Stimulated activated naive CD8-positive, alpha-beta T cell treated with anti-CD3 and anti-CD28 coated beads, Interleukin-15, Interleukin-2, amounts not matched to agents 100 U/mL and 50 U/mL, for 24 hours (primary cell): ENCODE measurements at regions not wholly inside any gene's neighbourhood (a gene's known extent, or its start where the extent isn't known, plus 50 kb on each side); places are given as distances from the start of the nearest gene placed in this dataset.
A peak's percentile ranks its signal among the peaks of the same experiment; 100 is the strongest.
"Not testable (repeated sequence)": the region's sequence is repeated elsewhere in the genome, so short reads cannot be mapped to it uniquely, and the experiment has no call there.

Experiments used
- ATAC-seq: fragments of 150-1000 bp; cut with Tn5 transposase; one replicate; pipeline ENCODE4 v1.10.0; 2021
- DNase-seq: peaks from one replicate; pipeline ENCODE4 v3.0.0; 2021

GRCh38 chr13:28607187-28607955, 51.6 kb upstream of the POMP start:
- DNase-seq, result no peak
- no peak for ATAC-seq

- ATAC-seq, result no peak
- no peak for DNase-seq
Measured at GRCh38 chr13:28606466-28606865, 52.5 kb upstream of the POMP start.

- not testable (repeated sequence) for ATAC-seq, DNase-seq
Measured at GRCh38 chr13:28605147-28605546, 53.8 kb upstream of the POMP start.

GRCh38 chr13:28603043-28603664, 55.8 kb upstream of the POMP start:
- no peak for ATAC-seq
- DNase-seq, result no peak

GRCh38 chr13:28602580-28602979, 56.4 kb upstream of the POMP start:
- DNase-seq, result no peak
- ATAC-seq, result no peak

GRCh38 chr13:28601581-28601980, 57.3 kb upstream of the POMP start:
- no peak for ATAC-seq
- DNase-seq, result no peak

DNA sequence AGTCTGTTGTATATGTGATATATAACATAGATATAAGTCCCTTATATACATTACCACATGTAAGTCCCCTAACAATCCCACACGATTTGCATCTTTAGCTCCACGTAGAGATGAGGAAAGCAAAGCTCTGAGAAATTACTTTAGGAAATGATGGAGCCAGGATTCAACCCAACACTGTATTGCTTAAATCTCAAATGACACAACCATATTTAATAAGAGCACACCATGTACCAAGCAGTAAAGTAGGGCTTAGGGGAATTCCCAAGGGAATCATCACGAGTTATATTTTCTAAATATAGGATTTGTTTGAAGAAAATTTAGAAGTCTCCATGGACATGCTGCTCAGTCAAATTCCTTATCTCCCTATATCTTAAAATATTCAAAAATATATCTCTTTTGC, 61.3 kb upstream of the POMP start:
- no peak for DNase-seq
- ATAC-seq, result no peak

GRCh38 chr13:28590461-28590860, 68.5 kb upstream of the POMP start:
- ATAC-seq, result no peak
- DNase-seq, result no peak

DNA sequence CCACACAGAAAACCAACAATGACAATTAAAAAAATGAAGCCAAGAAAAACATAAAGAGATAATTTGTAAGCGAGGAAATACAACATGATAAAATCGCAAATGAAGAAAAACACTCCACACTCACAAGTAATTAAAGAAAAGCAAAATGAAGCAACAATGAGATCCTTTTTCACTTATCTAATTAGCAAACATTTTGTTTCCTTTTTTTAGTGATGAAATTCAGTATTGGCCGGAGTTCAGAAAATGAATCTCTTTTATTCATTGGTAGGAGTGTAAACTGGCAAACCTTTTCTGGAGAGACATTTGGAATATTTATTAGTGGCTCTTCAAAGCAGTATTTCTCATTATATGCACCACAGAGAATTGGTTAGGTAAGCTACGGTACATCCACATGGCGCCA, 70.6 kb upstream of the POMP start:
- DNase-seq (no peak), ATAC-seq (no peak)

GRCh38 chr13:28587174-28587540, 71.8 kb upstream of the POMP start:
- DNase-seq, result no peak
- no peak for ATAC-seq

DNA sequence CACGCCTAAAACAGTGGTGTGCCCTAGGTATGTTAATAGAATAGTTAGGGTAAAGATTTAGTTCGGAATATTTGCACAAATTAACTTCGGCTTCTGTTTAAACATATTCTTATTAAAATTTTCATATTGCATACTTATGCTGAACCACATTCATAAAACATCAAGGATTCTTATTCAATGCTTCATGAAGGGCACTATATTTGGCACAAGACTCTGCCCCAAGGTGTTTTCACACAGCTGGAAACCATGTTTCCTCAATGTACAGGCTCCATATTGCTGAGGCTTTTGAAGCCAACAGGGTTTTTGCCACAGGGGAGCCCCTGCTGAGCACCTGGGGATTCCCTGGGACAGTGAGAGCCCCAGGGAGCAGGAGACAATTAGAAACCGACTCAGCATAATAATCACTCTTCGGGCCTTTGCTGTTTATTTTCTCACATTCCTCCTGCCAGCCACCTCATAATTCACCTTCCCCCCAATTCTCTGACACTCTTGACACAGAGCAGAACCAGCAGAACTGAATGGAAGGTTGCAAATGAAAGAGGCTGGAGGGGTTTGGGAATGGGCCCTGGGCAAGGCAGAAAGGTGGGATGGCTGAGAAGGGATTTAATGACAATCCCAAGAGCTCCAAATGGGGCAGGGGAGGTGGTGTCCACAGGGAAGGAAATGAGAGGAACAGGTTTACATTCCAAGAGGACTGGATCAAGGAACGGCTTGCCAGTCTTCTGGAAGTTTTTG, 72.3 kb upstream of the POMP start:
- ATAC-seq, result no peak
- DNase-seq, result no peak

DNA sequence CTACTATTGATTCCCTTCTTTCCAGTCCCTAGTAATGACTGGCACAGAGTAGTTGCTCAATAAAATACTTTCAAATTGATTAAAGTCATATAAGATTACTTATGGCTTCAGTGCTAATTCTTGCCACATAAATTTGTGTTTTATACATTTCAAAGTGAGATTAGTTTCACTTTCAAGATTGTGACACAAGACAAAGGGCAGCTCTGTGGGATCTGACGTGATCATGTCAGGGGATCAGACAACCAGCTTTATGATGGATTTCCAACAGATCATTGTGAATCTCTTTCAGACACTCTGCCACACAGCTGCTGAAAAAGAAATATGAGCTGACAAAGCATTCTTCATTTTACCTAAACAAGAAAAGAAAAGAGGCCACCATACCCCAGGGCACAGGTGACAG, 73.4 kb upstream of the POMP start:
- ATAC-seq (no peak), DNase-seq (no peak)

DNA sequence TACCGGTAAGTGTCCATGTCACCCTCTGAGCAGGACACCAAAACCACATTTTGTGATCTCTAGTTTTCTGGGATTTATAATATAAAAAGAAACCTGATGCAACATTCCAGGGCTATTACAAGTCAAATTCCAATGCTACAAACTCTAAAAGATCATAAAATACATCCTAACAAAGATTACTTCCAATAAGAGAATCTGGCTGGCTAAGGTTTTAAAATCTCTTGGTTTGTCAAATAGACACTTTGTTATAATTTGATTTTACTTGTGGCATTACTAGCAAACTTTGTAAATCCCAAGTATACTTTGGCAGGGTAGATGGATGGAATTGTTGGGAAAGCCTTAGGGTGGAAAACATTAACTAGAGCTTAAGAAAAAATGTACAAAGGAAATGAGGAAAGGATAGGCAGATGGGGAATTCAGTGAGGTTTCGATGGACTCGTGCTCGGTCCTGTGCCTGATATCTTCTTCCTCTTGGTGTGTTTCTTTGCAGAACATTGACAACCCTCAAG, 74.0 kb upstream of the POMP start:
- ATAC-seq (no peak), DNase-seq (no peak)

- no peak for ATAC-seq
- no peak for DNase-seq
Measured at GRCh38 chr13:28583651-28584091, 75.3 kb upstream of the POMP start.

DNA sequence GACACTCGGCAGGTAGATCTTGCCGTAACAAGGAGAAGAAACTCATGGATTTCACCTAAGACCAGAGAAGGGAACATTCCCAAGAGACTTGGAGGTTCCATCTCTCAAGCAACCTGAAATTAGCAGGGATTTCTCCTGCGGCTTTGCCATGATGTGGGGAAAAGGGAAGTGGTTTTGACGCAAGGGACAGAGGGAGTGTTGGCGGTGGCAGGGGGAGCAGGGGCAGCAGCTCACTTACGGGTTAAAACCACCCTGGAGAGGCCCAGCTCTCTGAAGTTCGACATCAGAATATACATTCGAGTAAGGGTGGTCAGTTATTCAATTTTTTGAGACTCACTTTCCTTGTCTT, 76.1 kb upstream of the POMP start:
- ATAC-seq (no peak), DNase-seq (no peak)

DNA sequence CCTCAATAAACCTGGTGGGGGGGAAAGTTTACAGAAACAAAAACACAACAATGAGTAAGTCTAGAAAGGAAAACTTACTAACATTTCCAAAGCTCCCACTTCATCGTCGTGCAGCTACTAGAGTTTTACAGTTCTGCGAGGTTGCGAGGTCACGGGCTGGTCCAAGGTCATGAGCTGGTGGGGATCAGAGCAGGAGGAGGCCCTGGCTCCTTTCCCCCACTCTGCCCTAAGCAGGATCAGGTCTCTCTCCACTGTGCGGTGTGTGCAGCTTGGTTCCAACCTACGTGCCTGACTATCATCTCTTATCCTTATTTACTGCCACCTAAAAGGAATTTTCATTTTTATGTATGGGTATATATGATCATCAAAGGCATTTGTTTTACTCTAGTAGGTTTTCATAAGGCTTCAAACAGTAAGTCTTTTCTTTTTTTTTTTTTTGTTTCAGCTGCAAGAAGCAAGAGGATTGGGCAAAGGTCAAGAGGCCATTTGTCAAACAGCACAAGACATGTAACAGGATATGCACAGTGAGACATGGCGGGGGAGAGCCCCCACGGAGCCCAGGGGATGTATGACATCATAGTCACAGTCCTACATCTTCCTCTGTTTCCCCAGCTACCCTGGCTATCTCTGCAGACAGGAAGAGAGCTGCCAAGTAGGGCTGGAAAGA, 76.6 kb upstream of the POMP start:
- peak; percentile 34 for DNase-seq
- peak; percentile 79 for ATAC-seq

DNA sequence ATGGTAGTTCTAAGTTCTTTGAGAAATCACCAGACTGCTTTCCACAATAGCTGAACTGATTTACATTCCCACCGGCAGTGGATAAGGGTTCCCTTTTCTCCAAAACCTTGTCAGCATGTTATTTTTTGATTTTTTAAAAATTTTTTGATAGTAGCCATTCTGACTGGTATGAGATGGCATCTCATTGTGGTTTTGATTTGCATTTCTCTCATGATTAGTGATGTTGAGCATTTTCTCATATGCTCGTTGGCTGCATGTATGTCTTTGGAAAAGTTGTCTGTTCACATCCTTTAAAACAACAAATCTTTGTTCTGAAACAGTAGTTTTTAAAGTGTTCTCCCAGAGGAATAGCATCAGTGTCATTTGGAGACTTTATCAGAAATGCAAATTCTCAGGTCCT, 77.5 kb upstream of the POMP start:
- DNase-seq (no peak), ATAC-seq (no peak)

- DNase-seq, result no peak
- ATAC-seq, result no peak
Measured at GRCh38 chr13:28579736-28580135, 79.2 kb upstream of the POMP start.

GRCh38 chr13:28579322-28579721, 79.6 kb upstream of the POMP start:
- ATAC-seq, result no peak
- no peak for DNase-seq

GRCh38 chr13:28576067-28576466, 81.1 kb upstream of the FLT1 start:
- DNase-seq (no peak), ATAC-seq (no peak)

DNA sequence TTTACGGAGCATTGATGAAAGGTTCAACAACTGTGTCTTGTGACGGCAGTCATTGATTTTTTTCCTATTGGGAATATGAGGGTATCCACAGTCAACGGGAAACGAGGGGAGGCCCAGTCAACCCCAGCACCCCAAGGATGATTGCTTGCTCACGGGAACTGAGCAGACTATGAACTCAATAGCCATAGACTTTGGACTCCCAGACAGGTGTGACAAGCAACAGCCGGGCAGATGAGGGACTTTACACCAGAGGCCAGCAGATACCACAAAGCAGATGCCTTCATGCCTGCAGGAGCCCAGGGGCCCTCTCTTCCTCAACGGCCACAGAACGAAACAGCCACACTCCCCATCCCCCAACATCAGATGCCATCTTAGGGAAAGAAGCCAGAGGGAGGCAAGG, 80.3 kb upstream of the FLT1 start:
- DNase-seq, result no peak
- no peak for ATAC-seq

- DNase-seq (peak; percentile 18), ATAC-seq (peak; percentile 80)
Measured at GRCh38 chr13:28574617-28575142, 79.8 kb upstream of the FLT1 start.
